IMR-90 (cell line): ENCODE measurements at regions not wholly inside any gene's neighbourhood (a gene's known extent, or its start where the extent isn't known, plus 50 kb on each side); places are given as distances from the start of the nearest gene placed in this dataset.

Experiments
- ATAC-seq: fragments of 200-7000 bp; cut with Tn5 transposase; 2 replicates; pipeline ENCODE4 v1.9.1; 2020; ENCODE audit warnings: low read depth, mild to moderate bottlenecking, moderate library complexity
- BruUV-seq: library from RNA; stranded (reverse); fragments of 400-500 nt; replicated peaks from 2 replicates; lab custom pipeline; 2021; lab: Mats Ljungman, UMichigan
- CTCF ChIA-PET: fragments of 300-600 bp; formaldehyde crosslinking; extraction: SDS; loops from one replicate; lab custom pipeline; 2021; ENCODE audit warnings: antibody characterized with exemption; lab: Yijun Ruan, JAX
- POLR2A ChIA-PET: fragments of 300-600 bp; sonication (Branson Sonifier 250); formaldehyde crosslinking; loops from one replicate; lab custom pipeline; 2022; ENCODE audit warnings: antibody characterized with exemption; ENCODE audit not compliant: unreplicated experiment; lab: Charles Lee
- DNase-seq: peaks from one replicate; pipeline ENCODE4 v3.0.0; 2013
- H2AFZ ChIP-seq: replicated peaks from 2 replicates; pipeline ENCODE3; 2013; ENCODE audit warnings: low read length, mild to moderate bottlenecking; ENCODE audit not compliant: poor library complexity
- H2AK5ac ChIP-seq: 2 replicates; pipeline ENCODE4 v1.6.1; 2013; ENCODE audit warnings: low read depth, low read length, inconsistent platforms
- H2AK9ac ChIP-seq: replicated peaks from 2 replicates; pipeline ENCODE3; 2013; ENCODE audit warnings: mild to moderate bottlenecking, low read depth, low read length, moderate library complexity; ENCODE audit not compliant: poor library complexity
- H2BK120ac ChIP-seq: 2 replicates; pipeline ENCODE4 v1.6.1; 2013; ENCODE audit warnings: low read depth, low read length, inconsistent platforms
- H2BK15ac ChIP-seq: 3 replicates; pipeline ENCODE4 v1.6.1; 2013; ENCODE audit warnings: low read depth, low read length, inconsistent platforms
- H2BK20ac ChIP-seq: 2 replicates; pipeline ENCODE4 v1.6.1; 2013; ENCODE audit warnings: low read depth, mild to moderate bottlenecking, inconsistent platforms, low read length, moderate library complexity
- H2BK5ac ChIP-seq: 2 replicates; pipeline ENCODE4 v1.6.1; 2013; ENCODE audit warnings: mild to moderate bottlenecking, low read depth, low read length, inconsistent platforms; ENCODE audit not compliant: poor library complexity, severe bottlenecking
- H3K14ac ChIP-seq: replicated peaks from 2 replicates; pipeline ENCODE4 v1.6.1; 2013; ENCODE audit warnings: low read depth, low read length, inconsistent platforms
- H3K18ac ChIP-seq: 2 replicates; pipeline ENCODE4 v1.6.1; 2013; ENCODE audit warnings: low read depth, low read length, control low read depth
- H3K23ac ChIP-seq: 2 replicates; pipeline ENCODE4 v1.6.1; 2013; ENCODE audit warnings: low read depth, low read length, inconsistent platforms
- H3K27ac ChIP-seq: 2 replicates; pipeline ENCODE4 v1.5.1; 2013; ENCODE audit warnings: mild to moderate bottlenecking, control low read depth, low read length; ENCODE audit not compliant: insufficient read depth
- H3K27me3 ChIP-seq: 2 replicates; pipeline ENCODE4 v1.6.1; 2013; ENCODE audit warnings: low read length; ENCODE audit not compliant: control insufficient read depth, insufficient read depth
- H3K36me3 ChIP-seq: 2 replicates; pipeline ENCODE4 v1.6.1; 2013; ENCODE audit warnings: low read length, mixed read lengths; ENCODE audit not compliant: control insufficient read depth, insufficient read depth
- H3K4ac ChIP-seq: 2 replicates; pipeline ENCODE4 v1.6.1; 2013; ENCODE audit warnings: low read depth, low read length, inconsistent platforms
- H3K4me1 ChIP-seq: 2 replicates; pipeline ENCODE4 v1.6.1; 2013; ENCODE audit warnings: low read length, mixed read lengths; ENCODE audit not compliant: control insufficient read depth, insufficient read depth
- H3K4me2 ChIP-seq: 2 replicates; pipeline ENCODE4 v1.6.1; 2013; ENCODE audit warnings: low read depth, mild to moderate bottlenecking, control low read depth, low read length, moderate library complexity
- H3K4me3 ChIP-seq: 2 replicates; pipeline ENCODE4 v1.5.1; 2013; ENCODE audit warnings: low read depth, mild to moderate bottlenecking, control low read depth, low read length, moderate library complexity; ENCODE audit not compliant: insufficient read depth
- H3K56ac ChIP-seq: 2 replicates; pipeline ENCODE4 v1.6.1; 2013; ENCODE audit warnings: low read length, inconsistent platforms; ENCODE audit not compliant: insufficient read depth; ENCODE audit errors: extremely low read depth
- H3K79me1 ChIP-seq, 2 experiments: 2 replicates each; pipeline ENCODE4 v1.6.1; 2013; ENCODE audit warnings: low read length in 2 of 2, inconsistent platforms in 1 of 2, low read depth in 1 of 2
- H3K9ac ChIP-seq: 2 replicates; pipeline ENCODE4 v1.6.1; 2013; ENCODE audit warnings: low read depth, low read length, control low read depth
- H3K9me1 ChIP-seq: 2 replicates; pipeline ENCODE4 v1.6.1; 2013; ENCODE audit warnings: low read length, inconsistent platforms; ENCODE audit not compliant: insufficient read depth
- H3K9me3 ChIP-seq: 2 replicates; pipeline ENCODE4 v1.6.1; 2013; ENCODE audit warnings: low read length; ENCODE audit not compliant: control insufficient read depth, insufficient read depth
- H4K20me1 ChIP-seq: 2 replicates; pipeline ENCODE4 v1.6.1; 2013; ENCODE audit warnings: low read length, inconsistent platforms; ENCODE audit not compliant: insufficient read depth
- H4K5ac ChIP-seq: 2 replicates; pipeline ENCODE4 v1.6.1; 2013; ENCODE audit warnings: mild to moderate bottlenecking, low read depth, low read length, control low read depth
- H4K8ac ChIP-seq, 2 experiments: 2 replicates each; pipeline ENCODE4 v1.6.1; 2013; ENCODE audit warnings: low read depth in 2 of 2, low read length in 2 of 2, control low read depth in 1 of 2, inconsistent platforms in 1 of 2
- H4K91ac ChIP-seq: 2 replicates; pipeline ENCODE4 v1.6.1; 2013; ENCODE audit warnings: low read depth, low read length, inconsistent platforms; ENCODE audit not compliant: insufficient read depth
- BHLHE40 ChIP-seq: fragments of 150-350 bp; IDR thresholded peaks from 2 replicates; pipeline ENCODE4 v1.6.1; 2016; ENCODE audit warnings: mild to moderate bottlenecking, low read depth, low read length
- WGBS, 2 experiments: methylation state at CpG; one replicate each; pipeline versions ENCODE4 v1.1.5 to v1.1.7; 2013; ENCODE audit warnings: missing lambda C conversion rate in 2 of 2; ENCODE audit not compliant: insufficient read length in 1 of 2; ENCODE audit errors: extremely low coverage in 2 of 2; 5-methylcytosine and 5-hydroxymethylcytosine counted together
- dilution Hi-C: fragments of 300-500 bp; cut with HindIII; formaldehyde crosslinking; loops from one replicate; pipeline ENCODE4 v1.14.3; 2018; ENCODE audit warnings: low sequenced_read_pairs; ENCODE audit not compliant: unreplicated experiment
- in situ Hi-C: fragments of 300-500 bp; cut with MboI; formaldehyde crosslinking; loops from 3 replicates; pipeline ENCODE4 v1.14.3; 2019; ENCODE audit warnings: low sequenced_read_pairs, inconsistent platforms, mixed read lengths
- intact Hi-C: fragments of 100-400 bp; cut with micrococcal nuclease; formaldehyde crosslinking; loops from 2 replicates; pipeline ENCODE4 v1.10.0; 2022
- TF ChIP-seq, protein P1 (sequence below): fragments of 150-350 bp; IDR thresholded peaks from 2 replicates; pipeline ENCODE4 v1.6.1; 2016; ENCODE audit warnings: low read depth, mild to moderate bottlenecking, low read length, moderate library complexity, borderline replicate concordance

GRCh38 chr18:75344161-75344560 is 83.3 kb downstream of the SMIM21 start:
- in situ Hi-C loops (no loop called here), dilution Hi-C loops (no loop called here), intact Hi-C loops (no loop called here)
- Histone ChIP-seq H3K4me3 (no peak overlapping the region), H3K23ac (no peak overlapping the region), H3K4me2 (no peak overlapping the region), H4K20me1 (no peaks in the 10 kb centered on the region), H2BK120ac (no peak overlapping the region), H2BK15ac (no peak overlapping the region), H3K18ac (no peak overlapping the region), H2AFZ (no peak overlapping the region), H3K9ac (no peak overlapping the region), H3K27ac (no peak overlapping the region), H3K36me3 (no peaks in the 10 kb centered on the region), H3K9me3 (no peaks in the 10 kb centered on the region), H2BK5ac (no peak overlapping the region), H2AK9ac (no peak overlapping the region), H3K4ac (no peak overlapping the region), H2BK20ac (no peak overlapping the region), H3K27me3 (peaks cover 2% of the 10 kb centered on the region), H4K5ac (no peak overlapping the region), H3K9me1 (no peaks in the 10 kb centered on the region), H2AK5ac (no peak overlapping the region), H4K8ac (no peak overlapping the region), H3K56ac (no peak overlapping the region), H3K4me1 (no peaks in the 10 kb centered on the region), H3K79me1 (no peaks in the 10 kb centered on the region), H4K91ac (no peak overlapping the region), H3K14ac (no peak overlapping the region)
- DNase-seq, result no peak
- CTCF ChIA-PET, result no interaction called here
- BruUV-seq, result no TSS peak
- 80% methylated on average over 1 of the region's 8 CpGs; no CpG with 5 or more reads in 1 of the 2 experiments for WGBS, 2 experiments
- no peak for TF ChIP-seq BHLHE40
- TF ChIP-seq, protein P1, sequence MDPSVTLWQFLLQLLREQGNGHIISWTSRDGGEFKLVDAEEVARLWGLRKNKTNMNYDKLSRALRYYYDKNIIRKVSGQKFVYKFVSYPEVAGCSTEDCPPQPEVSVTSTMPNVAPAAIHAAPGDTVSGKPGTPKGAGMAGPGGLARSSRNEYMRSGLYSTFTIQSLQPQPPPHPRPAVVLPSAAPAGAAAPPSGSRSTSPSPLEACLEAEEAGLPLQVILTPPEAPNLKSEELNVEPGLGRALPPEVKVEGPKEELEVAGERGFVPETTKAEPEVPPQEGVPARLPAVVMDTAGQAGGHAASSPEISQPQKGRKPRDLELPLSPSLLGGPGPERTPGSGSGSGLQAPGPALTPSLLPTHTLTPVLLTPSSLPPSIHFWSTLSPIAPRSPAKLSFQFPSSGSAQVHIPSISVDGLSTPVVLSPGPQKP, result no peak
- POLR2A ChIA-PET, result no interaction called here
- no peak for ATAC-seq
